ENCODE measurements at regions not wholly inside any gene's neighbourhood (a gene's known extent, or its start where the extent isn't known, plus 50 kb on each side); places are given as distances from the start of the nearest gene placed in this dataset.
"Not testable (repeated sequence)": the region's sequence is repeated elsewhere in the genome, so short reads cannot be mapped to it uniquely, and the experiment has no call there.

- no peak for DNase-seq (ENCODE audit: low read depth in 2 of 2)
Measured at GRCh38 chr5:163161512-163161911, 275.9 kb upstream of the CCNG1 start.

GRCh38 chr5:163162645-163163044 lies 274.8 kb upstream of the CCNG1 start:
- no peak for DNase-seq (ENCODE audit: low read depth in 2 of 2)

GRCh38 chr5:163163858-163164257 lies 273.5 kb upstream of the CCNG1 start:
- DNase-seq (ENCODE audit: low read depth in 2 of 2), result no peak

GRCh38 chr5:163165277-163165676 lies 272.1 kb upstream of the CCNG1 start:
- DNase-seq (ENCODE audit: low read depth in 2 of 2), result no peak

- not testable (repeated sequence) for DNase-seq (ENCODE audit: low read depth in 2 of 2)
Measured at GRCh38 chr5:163170161-163170560, 267.2 kb upstream of the CCNG1 start.

GRCh38 chr5:163172540-163173338 lies 264.7 kb upstream of the CCNG1 start:
- DNase-seq (ENCODE audit: low read depth in 2 of 2), result no peak

GRCh38 chr5:163177971-163178370 lies 259.4 kb upstream of the CCNG1 start:
- no peak for DNase-seq (ENCODE audit: low read depth in 2 of 2)

GRCh38 chr5:163185315-163185714 lies 252.1 kb upstream of the CCNG1 start:
- DNase-seq (ENCODE audit: low read depth in 2 of 2), result no peak

GRCh38 chr5:163189023-163189553 lies 248.3 kb upstream of the CCNG1 start:
- DNase-seq (ENCODE audit: low read depth in 2 of 2), result no peak

- no peak for DNase-seq (ENCODE audit: low read depth in 2 of 2)
Measured at GRCh38 chr5:163190283-163190682, 247.1 kb upstream of the CCNG1 start.

GRCh38 chr5:163190784-163191183 lies 246.6 kb upstream of the CCNG1 start:
- DNase-seq (ENCODE audit: low read depth in 2 of 2), result no peak

GRCh38 chr5:163193886-163194285 lies 243.5 kb upstream of the CCNG1 start:
- no peak for DNase-seq (ENCODE audit: low read depth in 2 of 2)

GRCh38 chr5:163205645-163206044 lies 231.8 kb upstream of the CCNG1 start:
- DNase-seq (ENCODE audit: low read depth in 2 of 2), result no peak

GRCh38 chr5:163221581-163221980 lies 215.8 kb upstream of the CCNG1 start:
- DNase-seq (ENCODE audit: low read depth in 2 of 2), result no peak

- no peak for DNase-seq (ENCODE audit: low read depth in 2 of 2)
Measured at GRCh38 chr5:163222982-163223381, 214.4 kb upstream of the CCNG1 start.

GRCh38 chr5:163244445-163244987 lies 192.9 kb upstream of the CCNG1 start:
- no peak for DNase-seq (ENCODE audit: low read depth in 2 of 2)

- no peak for DNase-seq (ENCODE audit: low read depth in 2 of 2)
Measured at GRCh38 chr5:163245584-163245983, 191.8 kb upstream of the CCNG1 start.

- DNase-seq (ENCODE audit: low read depth in 2 of 2), result no peak
Measured at GRCh38 chr5:163248333-163248732, 189.1 kb upstream of the CCNG1 start.

- no peak for DNase-seq (ENCODE audit: low read depth in 2 of 2)
Measured at GRCh38 chr5:163248871-163249270, 188.5 kb upstream of the CCNG1 start.

GRCh38 chr5:163252950-163253349 lies 184.4 kb upstream of the CCNG1 start:
- no peak for DNase-seq (ENCODE audit: low read depth in 2 of 2)

GRCh38 chr5:163259495-163259894 lies 177.9 kb upstream of the CCNG1 start:
- DNase-seq (ENCODE audit: low read depth in 2 of 2), result no peak

GRCh38 chr5:163260471-163260870 lies 176.9 kb upstream of the CCNG1 start:
- DNase-seq (ENCODE audit: low read depth in 2 of 2), result no peak

- DNase-seq (ENCODE audit: low read depth in 2 of 2), result no peak
Measured at GRCh38 chr5:163260961-163261360, 176.4 kb upstream of the CCNG1 start.

All from activated CD8-positive, alpha-beta memory T cell treated with anti-CD3 and anti-CD28 coated beads for 4 hours (primary cell).